CD4-positive, alpha-beta T cell (primary cell): ENCODE measurements at regions not wholly inside any gene's neighbourhood (a gene's known extent, or its start where the extent isn't known, plus 50 kb on each side); places are given as distances from the start of the nearest gene placed in this dataset.

ENCODE experiments used
- ATAC-seq: fragments of 200-7000 bp; cut with Tn5 transposase; one replicate; pipeline ENCODE4 v1.10.0; 2022; ENCODE audit warnings: mild to moderate bottlenecking; ENCODE audit not compliant: poor library complexity
- CTCF ChIA-PET: fragments of 350-600 bp; sonication (Branson Sonifier 250); formaldehyde crosslinking; loops from one replicate; lab custom pipeline; 2021; ENCODE audit warnings: antibody characterized with exemption, inconsistent platforms; lab: Charles Lee
- POLR2A ChIA-PET: fragments of 350-600 bp; sonication (Branson Sonifier 250); formaldehyde crosslinking; loops from one replicate; lab custom pipeline; 2021; ENCODE audit warnings: antibody characterized with exemption, inconsistent platforms; lab: Charles Lee
- DNase-seq, 14 experiments: peaks; one replicate each; pipeline ENCODE4 v3.0.0-alpha.2; 2013 to 2020; ENCODE audit warnings: mixed read lengths in 2 of 14
- H3K27ac ChIP-seq, 2 donors: one replicate each; pipeline versions ENCODE4 v1.5.1 to v1.7.0; 2013; ENCODE audit warnings: low read length in 2 of 2, low read depth in 1 of 2, mild to moderate bottlenecking in 1 of 2
- H3K27me3 ChIP-seq, 2 experiments: 1 replicate in 1 of 2; 2 replicates in 1 of 2; pipeline versions ENCODE4 v1.6.1 to v1.7.0; 2013; ENCODE audit warnings: low read length in 2 of 2, control low read depth in 1 of 2, mild to moderate bottlenecking in 1 of 2, moderate library complexity in 1 of 2; ENCODE audit not compliant: insufficient read depth in 2 of 2, control insufficient read depth in 1 of 2
- H3K36me3 ChIP-seq: one replicate; pipeline ENCODE4 v1.6.1; 2013; ENCODE audit warnings: low read length, control low read depth; ENCODE audit not compliant: insufficient read depth
- H3K4me1 ChIP-seq: one replicate; pipeline ENCODE4 v1.6.1; 2013; ENCODE audit warnings: low read length, control low read depth; ENCODE audit not compliant: insufficient read depth
- H3K4me3 ChIP-seq: one replicate; pipeline ENCODE4 v1.5.1; 2013; ENCODE audit warnings: mild to moderate bottlenecking, low read length, moderate library complexity
- H3K9me3 ChIP-seq, 2 experiments: 1 replicate in 1 of 2; 2 replicates in 1 of 2; pipeline versions ENCODE4 v1.6.1 to v1.7.0; 2013; ENCODE audit warnings: low read length in 2 of 2, mild to moderate bottlenecking in 2 of 2, control low read depth in 1 of 2, moderate library complexity in 1 of 2; ENCODE audit not compliant: control insufficient read depth in 1 of 2, insufficient read depth in 1 of 2
- H3K27ac Mint-ChIP-seq: one replicate; pipeline ENCODE4 v1.8.0; 2020; ENCODE audit warnings: mixed read lengths
- H3K27me3 Mint-ChIP-seq: one replicate; pipeline ENCODE4 v1.8.0; 2021; ENCODE audit warnings: mixed read lengths
- H3K36me3 Mint-ChIP-seq: one replicate; pipeline ENCODE4 v1.8.0; 2021; ENCODE audit warnings: low read depth, mixed read lengths
- H3K4me1 Mint-ChIP-seq: one replicate; pipeline ENCODE4 v1.8.0; 2021; ENCODE audit warnings: low read depth, mixed read lengths
- H3K4me3 Mint-ChIP-seq: one replicate; pipeline ENCODE4 v1.8.0; 2020; ENCODE audit warnings: mild to moderate bottlenecking, mixed read lengths
- H3K9me3 Mint-ChIP-seq: one replicate; pipeline ENCODE4 v1.8.0; 2020; ENCODE audit warnings: mixed read lengths
- CTCF ChIP-seq: fragments of 200-600 bp; IDR thresholded peaks from one replicate; pipeline ENCODE4 v1.8.0; 2022; ENCODE audit warnings: antibody characterized with exemption, mild to moderate bottlenecking
- intact Hi-C, 2 experiments: fragments of 100-400 bp; cut with DNase I in 1 of 2; cut with micrococcal nuclease in 1 of 2; formaldehyde crosslinking; loops; one replicate each; pipeline versions ENCODE4 v1.15.1 to v1.9.0; 2023 to 2025; cut with DNase I, micrococcal nuclease

GRCh38 chr17:36765436-36766043, 164.2 kb downstream of the MRM1 start:
- H3K27me3 ChIP-seq = no peaks in the 10 kb centered on the region
- intact Hi-C loops = no loop called here
- H3K4me1 ChIP-seq = peaks cover 13% of the 10 kb centered on the region
- H3K4me1 Mint-ChIP-seq = peaks cover 17% of the 10 kb centered on the region
- no peak overlapping the region for H3K27ac ChIP-seq
- no peaks in the 10 kb centered on the region for H3K9me3 Mint-ChIP-seq
- CTCF ChIA-PET = no interaction called here
- no peak overlapping the region for H3K4me3 ChIP-seq
- ATAC-seq (no peak), DNase-seq (no peak)
- no peaks in the 10 kb centered on the region for H3K27me3 Mint-ChIP-seq
- H3K9me3 ChIP-seq = peaks cover 0 to 3% of the 10 kb centered on the region in 2 experiments
- H3K36me3 Mint-ChIP-seq = no peaks in the 10 kb centered on the region
- no peak for TF ChIP-seq CTCF
- H3K27ac Mint-ChIP-seq = no peak overlapping the region
- H3K36me3 ChIP-seq = no peaks in the 10 kb centered on the region
- no peak overlapping the region for H3K4me3 Mint-ChIP-seq
- POLR2A ChIA-PET = no interaction called here

DNA sequence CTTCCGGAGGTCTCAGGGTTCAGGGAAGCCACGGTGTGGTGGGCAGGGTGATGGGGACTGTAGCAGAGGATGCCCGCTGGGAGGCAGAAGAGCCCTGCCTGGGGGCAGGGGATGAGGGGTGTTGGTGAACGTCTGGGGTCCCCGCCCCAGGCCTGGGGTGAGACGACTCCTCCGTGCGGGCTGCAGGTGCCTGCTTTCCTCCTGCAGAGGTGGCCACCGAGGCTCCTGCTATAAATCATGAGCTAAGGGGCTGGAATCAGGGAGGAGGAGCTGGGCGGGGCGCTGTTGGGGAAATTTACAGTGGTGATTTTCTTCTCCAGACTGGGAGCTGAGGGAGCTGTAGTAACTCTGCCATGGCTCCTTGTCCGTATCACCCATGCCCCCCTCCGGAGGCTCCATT, 167.0 kb downstream of the MRM1 start:
- ChIA-PET POLR2A (no interaction called here), CTCF (no interaction called here)
- Mint-ChIP-seq H3K27ac (no peak overlapping the region), H3K4me3 (no peak overlapping the region), H3K27me3 (peaks cover 11% of the 10 kb centered on the region), H3K9me3 (no peaks in the 10 kb centered on the region), H3K4me1 (peaks cover 4% of the 10 kb centered on the region), H3K36me3 (no peaks in the 10 kb centered on the region)
- DNase-seq (no peak), ATAC-seq (no peak)
- Histone ChIP-seq H3K9me3 (peaks cover 0 to 3% of the 10 kb centered on the region in 2 experiments), H3K27ac (no peak overlapping the region), H3K4me3 (no peak overlapping the region), H3K4me1 (peaks cover 6% of the 10 kb centered on the region), H3K36me3 (no peaks in the 10 kb centered on the region), H3K27me3 (no peaks in the 10 kb centered on the region)
- intact Hi-C loops = no loop called here
- TF ChIP-seq CTCF = no peak

GRCh38 chr17:36773039-36773438, 164.2 kb upstream of the LHX1 start:
- DNase-seq = no peak
- CTCF ChIA-PET = no interaction called here
- no peaks in the 10 kb centered on the region for H3K4me1 ChIP-seq
- no peaks in the 10 kb centered on the region for H3K36me3 ChIP-seq
- no peak overlapping the region for H3K4me3 ChIP-seq
- no peak for ATAC-seq
- Mint-ChIP-seq H3K4me1 (no peaks in the 10 kb centered on the region), H3K27me3 (peaks cover 48% of the 10 kb centered on the region), H3K9me3 (no peaks in the 10 kb centered on the region), H3K36me3 (no peaks in the 10 kb centered on the region), H3K27ac (no peak overlapping the region), H3K4me3 (no peak overlapping the region)
- TF ChIP-seq CTCF = no peak
- peaks cover 0 to 3% of the 10 kb centered on the region in 2 experiments for H3K9me3 ChIP-seq
- peaks cover 0 to 6% of the 10 kb centered on the region in 2 experiments for H3K27me3 ChIP-seq
- no peak overlapping the region for H3K27ac ChIP-seq
- POLR2A ChIA-PET = no interaction called here
- intact Hi-C loops = no loop called here
